SHP77 (cell line): ENCODE measurements at regions not wholly inside any gene's neighbourhood (a gene's known extent, or its start where the extent isn't known, plus 50 kb on each side); places are given as distances from the start of the nearest gene placed in this dataset.

Experiments
- DNase-seq, 2 experiments: peaks; one replicate each; lab custom pipeline; 2025; lab: John Stamatoyannopoulos, UW

GRCh38 chr14:55942076-55942654 is 176.0 kb upstream of the PELI2 start:
- no peak for DNase-seq

- no peak for DNase-seq
Observed at GRCh38 chr14:55942826-55943225, 175.4 kb upstream of the PELI2 start.

GRCh38 chr14:55944757-55945156 is 173.5 kb upstream of the PELI2 start:
- DNase-seq: no peak

- DNase-seq: no peak
Observed at GRCh38 chr14:55946231-55946630, 172.0 kb upstream of the PELI2 start.

- DNase-seq: no peak
Observed at GRCh38 chr14:55948399-55948798, 169.8 kb upstream of the PELI2 start.

GRCh38 chr14:55949708-55950107 is 168.5 kb upstream of the PELI2 start:
- no peak for DNase-seq

GRCh38 chr14:55950135-55950534 is 168.1 kb upstream of the PELI2 start:
- DNase-seq: no peak

GRCh38 chr14:55951341-55952206 is 166.6 kb upstream of the PELI2 start:
- no peak for DNase-seq

- no peak for DNase-seq
Observed at GRCh38 chr14:55954108-55954507, 164.1 kb upstream of the PELI2 start.

GRCh38 chr14:55955175-55955574 is 163.0 kb upstream of the PELI2 start:
- no peak for DNase-seq

- no peak for DNase-seq
Observed at GRCh38 chr14:55957950-55958349, 160.3 kb upstream of the PELI2 start.

GRCh38 chr14:55963295-55963694 is 154.9 kb upstream of the PELI2 start:
- no peak for DNase-seq

- DNase-seq: no peak
Observed at GRCh38 chr14:55964091-55964490, 154.1 kb upstream of the PELI2 start.

- no peak for DNase-seq
Observed at GRCh38 chr14:55964821-55965220, 153.4 kb upstream of the PELI2 start.

- DNase-seq: no peak
Observed at GRCh38 chr14:55965851-55966250, 152.4 kb upstream of the PELI2 start.

- peak; percentile 27 to 45 for DNase-seq
Observed at GRCh38 chr14:55968741-55969140, 149.5 kb upstream of the PELI2 start.

- no peak for DNase-seq
Observed at GRCh38 chr14:55973285-55973800, 144.9 kb upstream of the PELI2 start.

GRCh38 chr14:55973911-55974630 is 144.1 kb upstream of the PELI2 start:
- DNase-seq: no peak

- DNase-seq: no peak
Observed at GRCh38 chr14:55975281-55975910, 142.8 kb upstream of the PELI2 start.

GRCh38 chr14:55976219-55976618 is 142.0 kb upstream of the PELI2 start:
- DNase-seq: no peak

- DNase-seq: no peak
Observed at GRCh38 chr14:55976655-55977054, 141.6 kb upstream of the PELI2 start.
